ENCODE measurements at regions not wholly inside any gene's neighbourhood (a gene's known extent, or its start where the extent isn't known, plus 50 kb on each side); places are given as distances from the start of the nearest gene placed in this dataset.

DNA sequence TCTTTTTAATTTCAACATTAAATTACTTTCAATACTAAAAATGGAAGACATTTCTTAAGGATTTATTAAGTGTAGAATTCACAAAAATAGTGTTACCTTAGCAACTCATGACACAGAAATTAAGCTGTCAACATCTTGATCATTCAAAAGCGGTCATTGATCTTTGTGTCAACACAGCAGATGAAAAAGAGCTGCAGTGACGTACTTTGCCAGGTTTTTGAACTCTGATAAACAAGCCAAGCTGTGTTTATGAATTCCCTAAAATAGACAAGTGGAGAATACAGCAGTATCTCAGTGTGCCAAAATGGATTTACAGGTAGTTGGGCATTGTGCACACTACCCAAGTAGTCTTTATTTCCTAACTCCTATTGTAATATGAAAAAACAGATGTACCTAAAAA, 1141.8 kb upstream of the PCDH7 start:
- Histone ChIP-seq H4K20me1 (ENCODE audit: insufficient read depth) (no peaks in the 10 kb centered on the region), H3K9me3 (ENCODE audit: low read depth) (no peaks in the 10 kb centered on the region), H2AFZ (no peak overlapping the region), H3K9ac (no peak overlapping the region), H3K4me3 (no peak overlapping the region), H3K36me3 (ENCODE audit: low read depth) (no peaks in the 10 kb centered on the region), H3K4me1 (ENCODE audit: insufficient read depth) (no peaks in the 10 kb centered on the region), H3K27ac (no peak overlapping the region), H3K4me2 (ENCODE audit: unreplicated experiment) (no peak overlapping the region), H3K79me2 (ENCODE audit: insufficient read depth) (no peaks in the 10 kb centered on the region), H3K9me2 (ENCODE audit: insufficient read depth) (no peaks in the 10 kb centered on the region), H3K27me3 (replicated peaks; ENCODE audit: insufficient read depth) (no peaks in the 10 kb centered on the region), H3F3A (ENCODE audit: insufficient read depth) (no peaks in the 10 kb centered on the region)
- TF ChIP-seq EZH2phosphoT487 (IDR thresholded peaks at IDR 0.05; ENCODE audit: insufficient read depth, low read depth) (no peak), EZH2 (IDR thresholded peaks at IDR 0.05; ENCODE audit: insufficient read depth, poor library complexity, severe bottlenecking) (no peak)
- in situ Hi-C loops (cut with MboI) = no loop called here
- no peak for DNase-seq
- 7 to 12% methylated on average over 2 of the region's 2 CpGs for WGBS, 2 experiments (ENCODE audit: low coverage in 1 of 2, low lambda C conversion rate in 2 of 2, missing lambda C conversion rate in 2 of 2)

DNA sequence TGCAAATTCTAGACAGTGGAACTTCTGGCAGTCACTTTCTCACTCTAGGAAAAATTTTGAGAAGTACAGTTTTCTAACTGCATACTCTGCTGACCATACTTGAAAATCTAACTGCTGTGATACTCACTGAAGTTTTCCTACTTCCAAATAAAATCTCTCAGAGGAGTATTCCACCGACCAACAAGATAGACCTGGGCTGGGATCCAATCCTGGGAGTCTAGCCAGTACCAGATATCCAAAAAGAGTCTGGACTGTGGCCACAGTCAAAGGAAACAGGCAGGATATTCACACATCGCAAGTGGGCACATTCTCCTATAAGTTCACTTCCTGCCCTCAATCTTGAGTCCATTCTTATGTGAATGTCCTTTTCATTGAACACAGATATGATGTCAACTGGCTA, 1138.7 kb upstream of the PCDH7 start:
- Histone ChIP-seq H3K4me2 (ENCODE audit: unreplicated experiment) (no peak overlapping the region), H3K9me3 (ENCODE audit: low read depth) (no peaks in the 10 kb centered on the region), H3K4me1 (ENCODE audit: insufficient read depth) (no peaks in the 10 kb centered on the region), H3K9me2 (ENCODE audit: insufficient read depth) (no peaks in the 10 kb centered on the region), H3K27ac (no peak overlapping the region), H3K79me2 (ENCODE audit: insufficient read depth) (no peaks in the 10 kb centered on the region), H3F3A (ENCODE audit: insufficient read depth) (no peaks in the 10 kb centered on the region), H3K9ac (no peak overlapping the region), H3K27me3 (replicated peaks; ENCODE audit: insufficient read depth) (no peaks in the 10 kb centered on the region), H2AFZ (no peak overlapping the region), H4K20me1 (ENCODE audit: insufficient read depth) (no peaks in the 10 kb centered on the region), H3K4me3 (no peak overlapping the region), H3K36me3 (ENCODE audit: low read depth) (no peaks in the 10 kb centered on the region)
- in situ Hi-C loops (cut with MboI) = no loop called here
- no peak for TF ChIP-seq EZH2phosphoT487 (IDR thresholded peaks at IDR 0.05; ENCODE audit: insufficient read depth, low read depth)
- no peak for TF ChIP-seq EZH2 (IDR thresholded peaks at IDR 0.05; ENCODE audit: insufficient read depth, poor library complexity, severe bottlenecking)
- WGBS, 2 experiments (ENCODE audit: low coverage in 1 of 2, low lambda C conversion rate in 2 of 2, missing lambda C conversion rate in 2 of 2) = 0% methylated on average over 2 of the region's 2 CpGs
- no peak for DNase-seq

DNA sequence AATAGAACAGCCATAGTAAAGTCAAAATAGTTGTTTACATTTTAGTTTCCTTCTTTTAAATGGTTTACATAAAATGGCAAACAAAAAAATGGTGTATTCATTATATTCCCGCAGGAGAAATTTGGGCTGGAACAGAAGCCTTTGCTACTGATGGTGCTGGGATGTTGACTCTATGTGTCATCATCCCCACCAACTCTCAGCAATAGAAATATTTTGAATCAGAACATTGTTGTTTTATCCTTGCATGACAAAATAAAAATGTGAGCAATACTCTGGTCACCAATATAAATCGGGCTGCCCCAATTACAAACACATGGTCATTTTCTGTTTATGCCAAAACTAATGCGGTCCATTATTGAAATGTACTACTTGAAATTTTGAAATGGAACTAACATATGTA, 1131.6 kb upstream of the PCDH7 start:
- Histone ChIP-seq H3K27ac (no peak overlapping the region), H3K4me1 (ENCODE audit: insufficient read depth) (no peaks in the 10 kb centered on the region), H3K4me3 (no peak overlapping the region), H3F3A (ENCODE audit: insufficient read depth) (no peaks in the 10 kb centered on the region), H3K9me2 (ENCODE audit: insufficient read depth) (no peaks in the 10 kb centered on the region), H3K4me2 (ENCODE audit: unreplicated experiment) (no peak overlapping the region), H3K79me2 (ENCODE audit: insufficient read depth) (no peaks in the 10 kb centered on the region), H4K20me1 (ENCODE audit: insufficient read depth) (no peaks in the 10 kb centered on the region), H3K27me3 (replicated peaks; ENCODE audit: insufficient read depth) (no peaks in the 10 kb centered on the region), H3K9me3 (ENCODE audit: low read depth) (no peaks in the 10 kb centered on the region), H3K9ac (no peak overlapping the region), H3K36me3 (ENCODE audit: low read depth) (no peaks in the 10 kb centered on the region), H2AFZ (no peak overlapping the region)
- WGBS, 2 experiments (ENCODE audit: low coverage in 1 of 2, low lambda C conversion rate in 2 of 2, missing lambda C conversion rate in 2 of 2) = 8 to 14% methylated on average over 3 of the region's 3 CpGs
- no peak for DNase-seq
- TF ChIP-seq EZH2 (IDR thresholded peaks at IDR 0.05; ENCODE audit: insufficient read depth, poor library complexity, severe bottlenecking) (no peak), EZH2phosphoT487 (IDR thresholded peaks at IDR 0.05; ENCODE audit: insufficient read depth, low read depth) (no peak)
- in situ Hi-C loops (cut with MboI) = no loop called here

DNA sequence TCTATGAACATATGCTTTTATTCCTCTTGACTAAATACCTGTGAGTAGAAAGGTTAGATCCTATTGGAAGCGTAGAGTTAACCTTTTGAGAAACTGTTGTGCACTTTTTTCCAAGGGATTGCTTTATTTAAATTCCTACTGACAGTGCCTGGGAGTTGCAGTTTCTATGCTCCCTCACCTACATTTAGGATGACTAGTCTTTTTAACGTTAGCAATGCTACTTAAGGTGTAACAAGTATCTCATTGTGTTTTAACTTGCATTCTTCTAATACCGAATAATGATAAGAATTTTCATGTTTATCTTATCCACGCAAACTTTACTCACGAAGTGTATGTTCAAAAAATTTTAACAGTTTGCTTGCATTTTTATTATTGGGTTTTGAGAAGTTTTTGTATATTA, 1123.9 kb upstream of the PCDH7 start:
- no peaks in the 10 kb centered on the region for H3F3A ChIP-seq (ENCODE audit: insufficient read depth)
- no peak overlapping the region for H3K9ac ChIP-seq
- H3K4me2 ChIP-seq (ENCODE audit: unreplicated experiment) = no peak overlapping the region
- H3K36me3 ChIP-seq (ENCODE audit: low read depth) = no peaks in the 10 kb centered on the region
- H2AFZ ChIP-seq = no peak overlapping the region
- H4K20me1 ChIP-seq (ENCODE audit: insufficient read depth) = no peaks in the 10 kb centered on the region
- no peak for TF ChIP-seq EZH2 (IDR thresholded peaks at IDR 0.05; ENCODE audit: insufficient read depth, poor library complexity, severe bottlenecking)
- TF ChIP-seq EZH2phosphoT487 (IDR thresholded peaks at IDR 0.05; ENCODE audit: insufficient read depth, low read depth) = no peak
- no peaks in the 10 kb centered on the region for H3K27me3 ChIP-seq (replicated peaks; ENCODE audit: insufficient read depth)
- 34 to 37% methylated on average over 5 of the region's 5 CpGs for WGBS, 2 experiments (ENCODE audit: low coverage in 1 of 2, low lambda C conversion rate in 2 of 2, missing lambda C conversion rate in 2 of 2)
- H3K4me3 ChIP-seq = no peak overlapping the region
- H3K27ac ChIP-seq = no peak overlapping the region
- DNase-seq = no peak
- H3K4me1 ChIP-seq (ENCODE audit: insufficient read depth) = no peaks in the 10 kb centered on the region
- no peaks in the 10 kb centered on the region for H3K9me3 ChIP-seq (ENCODE audit: low read depth)
- H3K79me2 ChIP-seq (ENCODE audit: insufficient read depth) = no peaks in the 10 kb centered on the region
- in situ Hi-C loops (cut with MboI) = no loop called here
- no peaks in the 10 kb centered on the region for H3K9me2 ChIP-seq (ENCODE audit: insufficient read depth)

DNA sequence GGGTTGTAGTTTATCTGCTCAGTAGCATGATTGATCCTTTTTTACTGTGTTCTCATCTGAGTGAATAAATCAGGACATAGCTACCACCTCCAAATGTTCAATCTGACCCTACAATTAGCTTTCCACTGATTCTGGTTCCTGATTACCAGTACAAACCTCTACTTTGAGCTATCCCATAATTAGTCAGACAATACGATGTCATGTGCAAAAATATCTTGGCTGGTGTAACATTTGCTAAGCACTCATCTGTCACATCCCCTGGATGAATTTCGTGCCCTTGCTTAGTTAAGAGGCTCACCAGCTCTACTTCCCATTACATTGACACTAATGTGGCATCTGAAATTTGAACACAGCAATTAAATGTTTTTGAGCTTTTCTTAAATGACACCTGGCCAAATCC, 1101.0 kb upstream of the PCDH7 start:
- in situ Hi-C loops (cut with MboI) = no loop called here
- Histone ChIP-seq H3K36me3 (ENCODE audit: low read depth) (no peaks in the 10 kb centered on the region), H3K9me2 (ENCODE audit: insufficient read depth) (no peaks in the 10 kb centered on the region), H2AFZ (no peak overlapping the region), H3K27me3 (replicated peaks; ENCODE audit: insufficient read depth) (no peaks in the 10 kb centered on the region), H3K27ac (no peak overlapping the region), H4K20me1 (ENCODE audit: insufficient read depth) (no peaks in the 10 kb centered on the region), H3K4me2 (ENCODE audit: unreplicated experiment) (no peak overlapping the region), H3K4me3 (no peak overlapping the region), H3K4me1 (ENCODE audit: insufficient read depth) (no peaks in the 10 kb centered on the region), H3K79me2 (ENCODE audit: insufficient read depth) (no peaks in the 10 kb centered on the region), H3F3A (ENCODE audit: insufficient read depth) (no peaks in the 10 kb centered on the region), H3K9ac (no peak overlapping the region), H3K9me3 (ENCODE audit: low read depth) (no peaks in the 10 kb centered on the region)
- WGBS, 2 experiments (ENCODE audit: low coverage in 1 of 2, low lambda C conversion rate in 2 of 2, missing lambda C conversion rate in 2 of 2) = 5 to 7% methylated on average over 2 of the region's 2 CpGs
- TF ChIP-seq EZH2 (IDR thresholded peaks at IDR 0.05; ENCODE audit: insufficient read depth, poor library complexity, severe bottlenecking) (no peak), EZH2phosphoT487 (IDR thresholded peaks at IDR 0.05; ENCODE audit: insufficient read depth, low read depth) (no peak)
- no peak for DNase-seq
